HepG2 (cell line): ENCODE measurements at regions not wholly inside any gene's neighbourhood (a gene's known extent, or its start where the extent isn't known, plus 50 kb on each side); places are given as distances from the start of the nearest gene placed in this dataset.

ENCODE experiments used
- ATAC-seq: fragments of 200-7000 bp; cut with Tn5 transposase; 3 replicates; pipeline ENCODE4 v1.9.1; 2020; ENCODE audit warnings: mild to moderate bottlenecking, moderate library complexity
- BruUV-seq: library from RNA; stranded (reverse); fragments of 400-500 nt; replicated peaks from 2 replicates; lab custom pipeline; 2021; lab: Mats Ljungman, UMichigan
- CTCF ChIA-PET: fragments of 300-600 bp; formaldehyde crosslinking; extraction: SDS; loops from one replicate; lab custom pipeline; 2021; ENCODE audit warnings: low total read pairs, inconsistent platforms, low intra/inter-chr PET ratio; lab: Yijun Ruan, JAX
- POLR2A ChIA-PET: fragments of 350-600 bp; sonication (Branson Sonifier 250); formaldehyde crosslinking; loops from one replicate; lab custom pipeline; 2020; ENCODE audit warnings: antibody characterized with exemption, inconsistent platforms; lab: Yijun Ruan, JAX
- DNase-seq: peaks from one replicate; pipeline ENCODE4 v3.0.0-alpha.2; 2015; ENCODE audit warnings: low spot score
- FAIRE-seq: peaks from 3 replicates; lab custom pipeline; 2011; peaks lifted over from hg19 to GRCh38; lab: Jason Lieb, UNC
- H2AFZ ChIP-seq: one replicate; pipeline ENCODE4 v1.6.1; 2011; ENCODE audit warnings: low read length, inconsistent platforms
- H3K27ac ChIP-seq: fragments of 300-600 bp; 3 replicates; pipeline ENCODE4 v1.8.0; 2011; ENCODE audit warnings: mixed run types, mild to moderate bottlenecking, mixed read lengths, low read length, inconsistent platforms; ENCODE audit not compliant: insufficient read depth; ENCODE audit errors: extremely low read length
- H3K27me3 ChIP-seq, 2 experiments: fragments of 200-600 bp in 1 of 2; 2 replicates in 1 of 2; 3 replicates in 1 of 2; pipeline versions ENCODE4 v1.6.0 to v1.8.0; 2011; ENCODE audit warnings: low read length in 2 of 2, mild to moderate bottlenecking in 2 of 2, moderate library complexity in 2 of 2, inconsistent platforms in 1 of 2; ENCODE audit not compliant: insufficient read depth in 2 of 2, control insufficient read depth in 1 of 2
- H3K36me3 ChIP-seq, 2 experiments: fragments of 200-600 bp in 1 of 2; replicated peaks in 1 of 2; 2 replicates in 1 of 2; 3 replicates in 1 of 2; pipeline versions ENCODE4 v1.5.1 to v1.8.0; 2011; ENCODE audit warnings: low read length in 2 of 2, inconsistent platforms in 1 of 2; ENCODE audit not compliant: insufficient read depth in 2 of 2, control insufficient read depth in 1 of 2
- H3K4me1 ChIP-seq: 2 replicates; pipeline ENCODE4 v1.5.1; 2012; ENCODE audit warnings: low read length, inconsistent platforms; ENCODE audit not compliant: insufficient read depth
- H3K4me2 ChIP-seq: 2 replicates; pipeline ENCODE4 v1.6.0; 2011; ENCODE audit warnings: low read depth, low read length, inconsistent platforms
- H3K4me3 ChIP-seq, 3 experiments: fragments of 200-600 bp in 1 of 3; sonication (generic), shearing (Covaris generic) in 1 of 3; replicated peaks in 1 of 3; 2 replicates each; pipeline ENCODE4 v1.5.1; 2011 to 2016; ENCODE audit warnings: low read length in 3 of 3, inconsistent platforms in 2 of 3, low read depth in 2 of 3, mild to moderate bottlenecking in 2 of 3, control low read depth in 1 of 3, mixed read lengths in 1 of 3; ENCODE audit not compliant: insufficient read depth in 1 of 3
- H3K79me2 ChIP-seq: one replicate; pipeline ENCODE4 v1.6.1; 2011; ENCODE audit warnings: low read length, inconsistent platforms; ENCODE audit not compliant: insufficient read depth
- H3K9ac ChIP-seq: 2 replicates; pipeline ENCODE4 v1.6.0; 2011; ENCODE audit warnings: mild to moderate bottlenecking, low read depth, low read length, inconsistent platforms; ENCODE audit not compliant: insufficient read depth
- H3K9me3 ChIP-seq: 2 replicates; pipeline ENCODE4 v1.5.1; 2012; ENCODE audit warnings: mild to moderate bottlenecking, low read length
- H4K20me1 ChIP-seq: 2 replicates; pipeline ENCODE4 v1.6.0; 2011; ENCODE audit warnings: inconsistent platforms, mild to moderate bottlenecking, low read length, moderate library complexity; ENCODE audit not compliant: insufficient read depth
- GABPB1 ChIP-seq: IDR thresholded peaks from 2 replicates; pipeline ENCODE4 v1.6.1; 2016; ENCODE audit warnings: mild to moderate bottlenecking, missing genetic modification reagents, moderate library complexity, missing compliant biosample characterization
- GPN1 ChIP-seq: sonication (generic); formaldehyde crosslinking; IDR thresholded peaks from 2 replicates; pipeline ENCODE4 v1.5.1; 2020; ENCODE audit warnings: missing genetic modification reagents, borderline replicate concordance
- JARID2 ChIP-seq: sonication (generic); formaldehyde crosslinking; IDR thresholded peaks from 2 replicates; pipeline ENCODE4 v1.8.1; 2023; ENCODE audit warnings: missing genetic modification reagents, inconsistent platforms; ENCODE audit not compliant: insufficient replicate concordance
- KDM1A ChIP-seq: IDR thresholded peaks from 2 replicates; pipeline ENCODE4 v1.6.1; 2016; ENCODE audit warnings: missing compliant biosample characterization
- MXD1 ChIP-seq: sonication (generic); formaldehyde crosslinking; IDR thresholded peaks from 2 replicates; pipeline ENCODE4 v1.4.0; 2020; ENCODE audit warnings: mild to moderate bottlenecking, missing genetic modification reagents
- NCOA1 ChIP-seq: sonication (generic); formaldehyde crosslinking; IDR thresholded peaks from 2 replicates; pipeline ENCODE4 v1.9.0; 2021; ENCODE audit warnings: missing genetic modification reagents
- RFX5 ChIP-seq: IDR thresholded peaks from 2 replicates; pipeline ENCODE4 v1.6.1; 2011; ENCODE audit warnings: low read depth, low read length, improper control_type of control experiment
- SIN3B ChIP-seq: fragments of 150-350 bp; IDR thresholded peaks from 2 replicates; pipeline ENCODE4 v1.6.1; 2014; ENCODE audit warnings: low read length
- SRSF1 ChIP-seq: fragments of 200-400 bp; formaldehyde crosslinking; optimal IDR thresholded peaks from 2 replicates; pipeline ENCODE3; 2017; ENCODE audit warnings: mild to moderate bottlenecking, low read depth, low read length, moderate library complexity
- ZMAT3 ChIP-seq: sonication (generic); formaldehyde crosslinking; conservative IDR thresholded peaks from 2 replicates; pipeline ENCODE4 v1.7.0; 2021; ENCODE audit warnings: missing genetic modification reagents
- ZNF619 ChIP-seq: sonication (generic); formaldehyde crosslinking; IDR thresholded peaks from 2 replicates; pipeline ENCODE4 v1.4.0; 2020; ENCODE audit warnings: mild to moderate bottlenecking, missing genetic modification reagents
- WGBS: methylation state at CpG from one replicate; pipeline ENCODE4 v1.1.6; 2017; ENCODE audit warnings: low lambda C conversion rate; 5-methylcytosine and 5-hydroxymethylcytosine counted together
- in situ Hi-C: cut with HindIII; loops from 2 replicates; pipeline ENCODE4 v1.10.0; 2017; ENCODE audit warnings: low pct_unique_long_range_greater_than_20kb; ENCODE audit not compliant: extremely low pct_ligation_motif_present
- intact Hi-C: fragments of 100-400 bp; cut with micrococcal nuclease; formaldehyde crosslinking; loops from one replicate; pipeline ENCODE4 v1.10.0; 2022; ENCODE audit not compliant: unreplicated experiment
- TF ChIP-seq, protein P1 (sequence below): sonication (generic); formaldehyde crosslinking; IDR thresholded peaks from 2 replicates; pipeline ENCODE4 v1.5.1; 2020; ENCODE audit warnings: missing genetic modification reagents, mild to moderate bottlenecking, borderline replicate concordance
- TF ChIP-seq, protein P2 (sequence below): sonication (generic); formaldehyde crosslinking; conservative IDR thresholded peaks from 2 replicates; pipeline ENCODE4 v1.8.1; 2023; ENCODE audit warnings: missing genetic modification reagents
- TF ChIP-seq, protein P3 (sequence below), 2 experiments: IDR thresholded peaks; 2 replicates each; pipeline ENCODE4 v1.6.1; 2011 to 2012; ENCODE audit warnings: low read length in 2 of 2, borderline replicate concordance in 1 of 2, low read depth in 1 of 2, mild to moderate bottlenecking in 1 of 2, moderate library complexity in 1 of 2

DNA sequence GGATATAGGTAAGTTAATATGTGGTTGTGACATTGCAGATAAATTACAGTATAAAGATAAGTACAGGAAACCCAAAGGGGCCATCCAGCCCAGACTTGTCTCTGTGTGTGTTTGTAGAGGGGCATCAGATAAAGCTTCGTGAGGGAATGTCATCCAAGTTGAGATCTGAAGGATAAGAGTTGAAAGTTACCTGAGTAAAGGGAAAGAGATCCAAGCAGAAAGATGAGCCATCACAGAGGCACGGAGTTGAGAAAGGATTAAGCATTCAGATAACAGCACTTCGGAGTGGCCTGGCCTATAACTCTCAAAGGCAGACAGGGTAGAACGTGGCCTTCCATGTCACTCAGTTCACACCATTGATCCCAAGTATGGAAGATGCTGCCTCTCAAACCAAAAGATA lies 749.1 kb downstream of the ADGRL2 start:
- no peak for ATAC-seq

More for the DNA sequence above, 749.1 kb downstream of the ADGRL2 start:
- FAIRE-seq (no peak), DNase-seq (no peak)
- no TSS peak for BruUV-seq
- Histone ChIP-seq H3K27ac (no peak overlapping the region), H3K9me3 (peaks cover 80% of the 10 kb centered on the region), H3K27me3 (no peaks in the 10 kb centered on the region), H4K20me1 (no peaks in the 10 kb centered on the region), H3K36me3 (no peaks in the 10 kb centered on the region), H3K4me1 (no peaks in the 10 kb centered on the region), H3K9ac (no peak overlapping the region), H2AFZ (no peak overlapping the region), H3K79me2 (no peaks in the 10 kb centered on the region)
- in situ Hi-C loops = no loop called here
- 2% methylated on average over 4 of the region's 4 CpGs for WGBS
- CTCF ChIA-PET = no interaction called here
- TF ChIP-seq KDM1A (CRISPR knock-in tag) = no peak
- no peak for TF ChIP-seq NCOA1 (CRISPR knock-in tag)
- TF ChIP-seq, protein P1, sequence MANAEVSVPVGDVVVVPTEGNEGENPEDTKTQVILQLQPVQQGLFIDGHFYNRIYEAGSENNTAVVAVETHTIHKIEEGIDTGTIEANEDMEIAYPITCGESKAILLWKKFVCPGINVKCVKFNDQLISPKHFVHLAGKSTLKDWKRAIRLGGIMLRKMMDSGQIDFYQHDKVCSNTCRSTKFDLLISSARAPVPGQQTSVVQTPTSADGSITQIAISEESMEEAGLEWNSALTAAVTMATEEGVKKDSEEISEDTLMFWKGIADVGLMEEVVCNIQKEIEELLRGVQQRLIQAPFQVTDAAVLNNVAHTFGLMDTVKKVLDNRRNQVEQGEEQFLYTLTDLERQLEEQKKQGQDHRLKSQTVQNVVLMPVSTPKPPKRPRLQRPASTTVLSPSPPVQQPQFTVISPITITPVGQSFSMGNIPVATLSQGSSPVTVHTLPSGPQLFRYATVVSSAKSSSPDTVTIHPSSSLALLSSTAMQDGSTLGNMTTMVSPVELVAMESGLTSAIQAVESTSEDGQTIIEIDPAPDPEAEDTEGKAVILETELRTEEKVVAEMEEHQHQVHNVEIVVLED (CRISPR knock-in tag) = no peak
- no peak for TF ChIP-seq GABPB1 (CRISPR knock-in tag)
- no peak for TF ChIP-seq MXD1 (CRISPR knock-in tag)
- TF ChIP-seq ZMAT3 = no peak
- TF ChIP-seq, protein P2, sequence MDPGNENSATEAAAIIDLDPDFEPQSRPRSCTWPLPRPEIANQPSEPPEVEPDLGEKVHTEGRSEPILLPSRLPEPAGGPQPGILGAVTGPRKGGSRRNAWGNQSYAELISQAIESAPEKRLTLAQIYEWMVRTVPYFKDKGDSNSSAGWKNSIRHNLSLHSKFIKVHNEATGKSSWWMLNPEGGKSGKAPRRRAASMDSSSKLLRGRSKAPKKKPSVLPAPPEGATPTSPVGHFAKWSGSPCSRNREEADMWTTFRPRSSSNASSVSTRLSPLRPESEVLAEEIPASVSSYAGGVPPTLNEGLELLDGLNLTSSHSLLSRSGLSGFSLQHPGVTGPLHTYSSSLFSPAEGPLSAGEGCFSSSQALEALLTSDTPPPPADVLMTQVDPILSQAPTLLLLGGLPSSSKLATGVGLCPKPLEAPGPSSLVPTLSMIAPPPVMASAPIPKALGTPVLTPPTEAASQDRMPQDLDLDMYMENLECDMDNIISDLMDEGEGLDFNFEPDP = no peak
- TF ChIP-seq SRSF1 = no peak
- no peak for TF ChIP-seq JARID2 (CRISPR knock-in tag)
- no peak for TF ChIP-seq RFX5
- TF ChIP-seq ZNF619 (CRISPR knock-in tag) = no peak
- TF ChIP-seq, protein P3, sequence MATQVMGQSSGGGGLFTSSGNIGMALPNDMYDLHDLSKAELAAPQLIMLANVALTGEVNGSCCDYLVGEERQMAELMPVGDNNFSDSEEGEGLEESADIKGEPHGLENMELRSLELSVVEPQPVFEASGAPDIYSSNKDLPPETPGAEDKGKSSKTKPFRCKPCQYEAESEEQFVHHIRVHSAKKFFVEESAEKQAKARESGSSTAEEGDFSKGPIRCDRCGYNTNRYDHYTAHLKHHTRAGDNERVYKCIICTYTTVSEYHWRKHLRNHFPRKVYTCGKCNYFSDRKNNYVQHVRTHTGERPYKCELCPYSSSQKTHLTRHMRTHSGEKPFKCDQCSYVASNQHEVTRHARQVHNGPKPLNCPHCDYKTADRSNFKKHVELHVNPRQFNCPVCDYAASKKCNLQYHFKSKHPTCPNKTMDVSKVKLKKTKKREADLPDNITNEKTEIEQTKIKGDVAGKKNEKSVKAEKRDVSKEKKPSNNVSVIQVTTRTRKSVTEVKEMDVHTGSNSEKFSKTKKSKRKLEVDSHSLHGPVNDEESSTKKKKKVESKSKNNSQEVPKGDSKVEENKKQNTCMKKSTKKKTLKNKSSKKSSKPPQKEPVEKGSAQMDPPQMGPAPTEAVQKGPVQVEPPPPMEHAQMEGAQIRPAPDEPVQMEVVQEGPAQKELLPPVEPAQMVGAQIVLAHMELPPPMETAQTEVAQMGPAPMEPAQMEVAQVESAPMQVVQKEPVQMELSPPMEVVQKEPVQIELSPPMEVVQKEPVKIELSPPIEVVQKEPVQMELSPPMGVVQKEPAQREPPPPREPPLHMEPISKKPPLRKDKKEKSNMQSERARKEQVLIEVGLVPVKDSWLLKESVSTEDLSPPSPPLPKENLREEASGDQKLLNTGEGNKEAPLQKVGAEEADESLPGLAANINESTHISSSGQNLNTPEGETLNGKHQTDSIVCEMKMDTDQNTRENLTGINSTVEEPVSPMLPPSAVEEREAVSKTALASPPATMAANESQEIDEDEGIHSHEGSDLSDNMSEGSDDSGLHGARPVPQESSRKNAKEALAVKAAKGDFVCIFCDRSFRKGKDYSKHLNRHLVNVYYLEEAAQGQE (IDR thresholded peaks at IDR 0.05; ENCODE audit: borderline replicate concordance in 1 of 2, low read depth in 1 of 2, low read length in 2 of 2) = no peak
- TF ChIP-seq GPN1 (CRISPR knock-in tag) = no peak
- no peak for TF ChIP-seq SIN3B
- TF ChIP-seq, all 625 proteins: peak for 0
- no peak overlapping the region for H3K4me3 ChIP-seq
- POLR2A ChIA-PET = no interaction called here
- H3K4me2 ChIP-seq = no peak overlapping the region
- intact Hi-C loops = no loop called here
